HG03064 (cell line): ENCODE measurements at regions not wholly inside any gene's neighbourhood (a gene's known extent, or its start where the extent isn't known, plus 50 kb on each side); places are given as distances from the start of the nearest gene placed in this dataset.
"Not testable (repeated sequence)": the region's sequence is repeated elsewhere in the genome, so short reads cannot be mapped to it uniquely, and the experiment has no call there.

Source experiments
- ATAC-seq: cut with Tn5 transposase; IDR thresholded peaks from one replicate; pipeline ENCODE4 v1.9.1; 2021; ENCODE audit warnings: low read depth; ENCODE audit not compliant: unreplicated experiment

GRCh38 chr2:194352505-194352904 is 1304.5 kb upstream of the SLC39A10 start:
- no peak for ATAC-seq

DNA sequence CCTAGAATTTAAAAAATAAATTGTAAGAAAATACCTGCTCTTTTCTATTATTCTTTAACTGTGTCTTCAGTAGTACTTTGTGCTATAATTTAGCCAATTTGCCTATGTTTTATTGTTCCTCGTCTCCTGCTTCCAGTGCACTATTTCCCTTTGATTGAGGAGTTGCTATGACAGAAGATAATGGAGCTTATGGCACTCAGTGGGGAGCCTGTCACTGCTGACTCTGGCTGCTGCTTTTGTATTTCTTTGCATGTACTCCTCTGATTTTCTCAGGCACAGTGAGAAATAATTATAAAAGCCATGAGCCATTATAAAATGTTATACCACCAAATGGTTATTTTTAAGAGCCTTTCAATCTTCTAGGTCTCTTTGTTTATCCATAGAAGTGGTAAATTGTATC is 1310.8 kb upstream of the SLC39A10 start:
- no peak for ATAC-seq

DNA sequence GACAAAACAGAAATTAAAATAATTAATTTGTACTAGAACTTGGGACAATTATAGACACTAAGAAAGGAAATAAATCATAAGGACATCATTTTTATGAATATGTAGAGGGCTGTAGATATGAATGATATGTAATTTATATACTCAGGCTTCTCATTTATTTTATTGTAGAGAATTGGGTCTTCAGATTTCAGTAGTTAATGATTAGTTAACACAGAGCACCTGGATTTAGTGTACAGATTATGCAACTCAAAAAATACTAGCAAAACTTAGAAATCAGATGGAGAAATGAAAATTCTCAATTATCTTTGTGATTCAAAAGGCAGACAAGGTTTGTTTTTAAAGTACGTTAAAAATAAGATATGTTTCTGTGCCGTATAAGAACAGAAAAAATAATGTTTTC is 1311.7 kb upstream of the SLC39A10 start:
- no peak for ATAC-seq

- ATAC-seq = no peak
These were observed 1313.9 kb upstream of the SLC39A10 start for GRCh38 chr2:194343167-194343566.

GRCh38 chr2:194332799-194333490 is 1324.1 kb upstream of the SLC39A10 start:
- ATAC-seq = no peak

- no peak for ATAC-seq
These were observed 1328.6 kb upstream of the SLC39A10 start for GRCh38 chr2:194328456-194328855.

DNA sequence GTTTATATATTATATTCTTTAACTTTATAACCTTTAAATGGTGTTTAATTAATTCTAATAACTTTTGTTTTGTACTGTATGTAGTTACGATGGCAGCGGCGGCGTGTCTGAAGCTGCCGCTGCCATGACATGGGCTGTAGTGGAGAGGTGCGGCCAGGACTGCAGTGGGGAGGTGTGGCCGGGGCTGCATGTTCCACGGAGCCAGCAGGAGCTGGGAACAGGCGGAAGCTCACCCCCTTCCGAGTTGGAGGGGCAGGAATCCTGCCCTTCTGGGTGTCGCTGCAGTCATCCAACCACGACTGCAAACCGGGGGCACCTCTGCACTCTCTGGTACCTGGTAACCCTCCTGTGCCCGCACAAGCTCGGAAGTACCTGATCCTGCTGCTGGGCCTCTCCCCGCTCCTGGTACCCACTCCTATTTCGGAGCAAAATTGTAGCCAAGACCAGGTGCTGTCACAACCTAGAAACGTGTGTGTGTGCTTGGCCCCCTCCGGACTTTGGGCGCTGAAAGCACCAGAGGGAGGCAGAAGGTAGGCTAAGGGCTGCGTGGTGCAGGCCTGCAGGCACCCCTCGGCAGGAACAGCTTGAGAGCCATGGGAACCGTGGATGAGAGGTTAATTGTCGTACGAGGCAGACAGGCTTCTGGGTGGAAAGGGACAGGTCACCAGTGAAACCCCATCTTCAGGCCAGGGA is 1329.7 kb upstream of the SLC39A10 start:
- no peak for ATAC-seq

- ATAC-seq = no peak
These were observed 1333.3 kb upstream of the SLC39A10 start for GRCh38 chr2:194323740-194324139.

DNA sequence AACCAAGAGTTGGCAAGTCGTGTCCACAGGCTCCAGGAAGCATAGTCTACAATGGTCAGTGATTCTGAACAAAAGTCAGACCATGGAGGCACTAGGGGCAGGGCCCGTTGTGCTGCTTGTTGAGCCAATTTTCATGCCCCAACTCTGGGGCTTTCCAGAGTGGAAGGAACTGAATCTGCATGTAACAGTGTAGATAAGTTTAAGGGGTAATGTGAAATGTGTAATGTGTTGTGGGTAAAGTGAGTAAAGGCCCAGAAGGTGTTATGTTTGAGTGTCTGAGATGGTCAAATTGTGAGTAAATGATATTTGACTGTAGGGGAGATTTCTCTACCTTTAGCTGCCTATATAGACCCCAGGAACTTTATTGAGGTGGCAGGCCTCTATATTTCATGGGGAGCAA is 1336.5 kb upstream of the SLC39A10 start:
- no peak for ATAC-seq

DNA sequence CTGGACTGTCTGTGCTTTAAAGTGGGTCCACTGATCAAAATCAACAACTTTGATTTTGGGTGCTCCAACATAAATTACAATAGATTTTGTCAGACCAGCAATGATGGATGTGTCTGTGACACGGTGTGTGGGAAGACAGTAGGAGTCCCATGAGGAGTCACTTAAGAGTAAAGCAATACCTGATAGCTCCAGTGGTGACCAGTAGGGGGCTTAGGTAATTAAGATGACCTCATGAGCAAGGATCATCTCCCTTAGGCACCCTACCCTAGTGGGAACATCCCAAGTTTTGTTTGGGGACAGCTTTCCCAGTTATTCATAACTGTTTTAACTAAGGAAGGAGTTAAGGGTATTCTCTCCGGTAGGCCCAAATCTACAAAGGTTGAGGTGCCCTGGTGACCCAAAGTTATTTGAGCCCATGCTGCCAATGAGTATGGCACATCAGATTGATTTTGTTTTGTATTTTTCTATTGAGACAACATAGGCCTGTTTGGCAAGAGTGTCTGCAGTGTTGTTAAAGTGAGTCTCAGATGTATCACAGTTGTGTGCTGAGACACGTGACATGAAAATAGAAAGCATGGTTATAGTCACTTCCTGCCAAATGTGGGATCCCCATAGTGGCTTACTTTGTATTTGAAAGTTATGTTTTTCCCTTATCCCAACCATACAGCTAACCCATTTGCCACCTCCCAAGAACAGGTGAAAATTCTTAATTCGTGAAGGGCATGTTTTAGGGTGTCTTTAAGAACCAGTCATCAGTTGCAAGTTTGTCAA is 1337.6 kb upstream of the SLC39A10 start:
- ATAC-seq = no peak

GRCh38 chr2:194314042-194314441 is 1343.0 kb upstream of the SLC39A10 start:
- no peak for ATAC-seq

- no peak for ATAC-seq
These were observed 1352.8 kb upstream of the SLC39A10 start for GRCh38 chr2:194304191-194304590.

GRCh38 chr2:194301946-194302345 is 1355.1 kb upstream of the SLC39A10 start:
- no peak for ATAC-seq

DNA sequence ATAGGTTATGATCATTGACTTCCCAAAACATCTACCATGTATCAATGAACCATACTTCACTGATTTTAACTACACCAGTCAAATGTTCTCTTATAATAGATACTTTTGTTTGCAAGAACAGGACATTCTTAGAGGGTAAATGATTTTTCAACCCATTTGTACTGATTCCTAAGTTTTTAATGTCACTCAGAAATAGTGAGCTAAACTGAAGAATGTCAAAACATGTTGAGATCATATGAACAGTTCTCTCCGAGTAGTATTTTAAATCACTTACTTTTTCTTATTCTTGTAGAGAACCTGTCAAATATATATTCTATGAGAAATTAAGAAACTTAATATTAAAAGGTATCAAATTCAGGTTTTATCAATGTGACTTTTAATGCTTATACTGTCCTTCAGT is 1362.9 kb upstream of the SLC39A10 start:
- ATAC-seq = no peak

- no peak for ATAC-seq
These were observed 1365.9 kb upstream of the SLC39A10 start for GRCh38 chr2:194291104-194291503.

GRCh38 chr2:194289712-194290346 is 1367.2 kb upstream of the SLC39A10 start:
- no peak for ATAC-seq

- not testable (repeated sequence) for ATAC-seq
These were observed 1380.4 kb upstream of the SLC39A10 start for GRCh38 chr2:194276667-194277066.

DNA sequence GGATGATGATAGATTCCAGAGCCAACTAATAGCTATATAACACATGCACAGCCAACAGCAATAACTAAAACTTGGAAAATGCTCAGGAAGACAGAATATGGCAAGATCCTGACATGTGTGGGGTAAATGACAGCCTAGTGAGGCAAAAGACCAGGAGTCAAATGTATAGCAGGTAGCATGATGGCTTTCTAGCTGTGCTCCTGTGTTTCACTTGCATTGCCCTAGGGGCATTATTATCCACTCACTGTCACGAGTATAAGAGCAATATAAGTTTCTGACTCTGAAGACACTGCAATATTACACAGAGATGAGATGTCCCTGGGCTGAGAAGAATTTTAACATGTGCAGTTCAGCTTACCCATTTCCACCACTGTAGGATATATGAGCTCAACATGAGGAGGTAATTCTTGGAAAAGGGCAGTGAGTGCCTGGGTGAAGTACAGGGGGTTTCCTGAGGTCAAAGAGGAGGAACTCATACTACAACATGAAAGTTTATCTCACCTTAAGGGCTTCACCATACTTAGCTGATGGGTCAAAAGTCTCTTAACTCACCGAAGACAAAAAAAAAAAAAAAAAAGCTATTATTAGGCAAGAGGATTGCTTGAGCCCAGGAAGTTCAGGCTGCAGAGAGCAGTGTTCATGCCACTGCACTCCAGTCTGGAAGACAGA is 1385.6 kb upstream of the SLC39A10 start:
- no peak for ATAC-seq

DNA sequence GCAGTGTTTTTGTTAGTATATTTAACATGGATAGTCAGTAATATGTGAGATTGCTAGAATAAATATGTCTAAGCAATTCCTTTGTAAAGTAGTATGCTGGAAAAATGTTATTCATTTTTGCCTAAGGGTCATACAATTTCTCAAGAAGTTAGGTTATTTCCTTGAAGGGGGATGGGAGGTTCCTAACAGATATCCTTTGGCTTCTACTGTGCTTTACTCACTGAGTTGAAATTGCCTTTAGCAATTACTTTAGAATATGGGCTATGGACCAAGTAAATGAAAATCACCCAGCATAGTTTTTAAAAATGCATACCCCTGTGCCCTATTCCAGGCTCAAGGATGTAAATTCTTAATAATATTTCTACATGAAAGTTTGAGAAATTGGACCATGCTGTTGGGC is 1386.4 kb upstream of the SLC39A10 start:
- ATAC-seq = no peak

- no peak for ATAC-seq
These were observed 1392.4 kb upstream of the SLC39A10 start for GRCh38 chr2:194264586-194264985.

GRCh38 chr2:194260185-194260584 is 1396.8 kb upstream of the SLC39A10 start:
- no peak for ATAC-seq
